HEK293T (cell line): ENCODE measurements at regions not wholly inside any gene's neighbourhood (a gene's known extent, or its start where the extent isn't known, plus 50 kb on each side); places are given as distances from the start of the nearest gene placed in this dataset.

ENCODE experiments used
- ARNT ChIP-seq: fragments of 450-650 bp; IDR thresholded peaks from 2 replicates; pipeline ENCODE4 v1.6.1; 2017; ENCODE audit warnings: mild to moderate bottlenecking
- BHLHE40 ChIP-seq: fragments of 450-650 bp; IDR thresholded peaks from 2 replicates; pipeline ENCODE4 v1.6.1; 2016; ENCODE audit warnings: mild to moderate bottlenecking, moderate library complexity, borderline replicate concordance
- CTBP1 ChIP-seq: fragments of 450-650 bp; IDR thresholded peaks from 2 replicates; pipeline ENCODE4 v1.6.1; 2016; ENCODE audit warnings: borderline replicate concordance
- FOXK2 ChIP-seq: fragments of 450-650 bp; IDR thresholded peaks from 2 replicates; pipeline ENCODE4 v1.6.1; 2016; ENCODE audit warnings: mild to moderate bottlenecking
- FOXM1 ChIP-seq: fragments of 450-650 bp; IDR thresholded peaks from 2 replicates; pipeline ENCODE4 v1.6.1; 2017; ENCODE audit warnings: mild to moderate bottlenecking, borderline replicate concordance
- HDGF ChIP-seq: fragments of 450-650 bp; IDR thresholded peaks from 2 replicates; pipeline ENCODE4 v1.6.1; 2017; ENCODE audit warnings: antibody characterized with exemption, borderline replicate concordance
- PKNOX1 ChIP-seq: fragments of 450-650 bp; IDR thresholded peaks from 2 replicates; pipeline ENCODE4 v1.6.1; 2016
- SP1 ChIP-seq: fragments of 450-650 bp; IDR thresholded peaks from 2 replicates; pipeline ENCODE4 v1.6.1; 2017

GRCh38 chr12:116389326-116389725 lies 111.8 kb upstream of the MED13L start:
- TF ChIP-seq SP1 (no peak), FOXK2 (no peak), ARNT (no peak), BHLHE40 (no peak), PKNOX1 (no peak), FOXM1 (no peak), CTBP1 (no peak), HDGF (no peak)
